ENCODE measurements at regions not wholly inside any gene's neighbourhood (a gene's known extent, or its start where the extent isn't known, plus 50 kb on each side); places are given as distances from the start of the nearest gene placed in this dataset.

DNA sequence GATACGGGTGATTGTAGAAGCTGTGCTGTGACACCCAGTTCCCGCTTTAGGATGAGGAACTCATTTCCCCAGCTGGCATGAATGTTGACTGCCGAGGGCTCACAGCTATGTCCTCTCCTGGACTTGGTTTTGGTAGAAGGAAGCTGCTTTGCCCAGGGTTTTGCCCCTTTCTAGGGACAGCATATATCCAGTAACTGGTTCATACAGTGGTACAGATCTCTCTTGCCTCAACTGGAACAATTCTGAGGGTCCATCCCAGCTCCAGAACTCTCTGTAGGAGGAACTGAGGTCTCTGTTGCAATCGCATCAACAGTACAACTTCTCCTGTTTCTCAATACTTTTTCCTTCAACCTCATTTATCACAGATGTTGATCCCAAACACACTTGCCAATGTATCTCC lies 54.5 kb upstream of the FNDC3B start:
- Histone ChIP-seq H3K27ac (ENCODE audit: low read depth in 1 of 2, low read length in 1 of 2) (no peak overlapping the region), H3K4me1 (ENCODE audit: control insufficient read depth in 2 of 2, insufficient read depth in 2 of 2, low read length in 2 of 2) (peaks cover 0 to 4% of the 10 kb centered on the region in 2 donors), H3K9me3 (ENCODE audit: control insufficient read depth in 2 of 2, insufficient read depth in 1 of 2, low read length in 1 of 2) (no peaks in the 10 kb centered on the region), H3K36me3 (ENCODE audit: control insufficient read depth in 2 of 2, insufficient read depth in 2 of 2, low read length in 1 of 2) (no peaks in the 10 kb centered on the region), H3K27me3 (ENCODE audit: control insufficient read depth in 2 of 2, insufficient read depth in 1 of 2, low read length in 1 of 2) (no peaks in the 10 kb centered on the region), H3K4me3 (ENCODE audit: low read length in 2 of 2) (no peak overlapping the region)
- DNase-seq (ENCODE audit: low read depth in 6 of 9, low spot score in 9 of 9): no peak
- WGBS: 87% methylated on average over 4 of the region's 4 CpGs

DNA sequence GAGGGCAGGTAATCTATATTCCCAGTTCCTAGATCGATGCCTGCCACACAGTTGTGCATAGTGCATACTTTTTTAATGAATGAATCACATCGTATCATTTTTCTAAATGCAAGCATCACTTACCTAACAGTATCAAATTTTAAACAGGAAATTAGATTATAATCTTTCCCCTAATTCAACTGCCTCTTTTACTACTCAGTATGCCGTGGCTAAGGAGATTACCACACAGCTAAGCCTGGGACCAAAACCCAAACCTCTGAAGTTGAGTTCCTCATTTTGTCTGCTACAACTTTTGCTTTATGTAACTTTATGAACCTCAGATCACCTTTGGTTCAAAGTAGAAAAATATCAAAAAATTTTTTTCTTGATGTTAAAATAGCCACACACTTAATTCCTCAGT lies 53.2 kb upstream of the FNDC3B start:
- no peak overlapping the region for H3K4me3 ChIP-seq (ENCODE audit: low read length in 2 of 2)
- peak in 1 of 9 donors; percentile 19 for DNase-seq (ENCODE audit: low read depth in 6 of 9, low spot score in 9 of 9)
- no peaks in the 10 kb centered on the region for H3K27me3 ChIP-seq (ENCODE audit: control insufficient read depth in 2 of 2, insufficient read depth in 1 of 2, low read length in 1 of 2)
- H3K27ac ChIP-seq (ENCODE audit: low read depth in 1 of 2, low read length in 1 of 2): no peak overlapping the region
- H3K36me3 ChIP-seq (ENCODE audit: control insufficient read depth in 2 of 2, insufficient read depth in 2 of 2, low read length in 1 of 2): no peaks in the 10 kb centered on the region
- H3K4me1 ChIP-seq (ENCODE audit: control insufficient read depth in 2 of 2, insufficient read depth in 2 of 2, low read length in 2 of 2): no peaks in the 10 kb centered on the region
- no peaks in the 10 kb centered on the region for H3K9me3 ChIP-seq (ENCODE audit: control insufficient read depth in 2 of 2, insufficient read depth in 1 of 2, low read length in 1 of 2)
- 19% methylated on average over 3 of the region's 3 CpGs for WGBS

GRCh38 chr3:171986757-171987518 lies 52.4 kb upstream of the FNDC3B start:
- H3K36me3 ChIP-seq (ENCODE audit: control insufficient read depth in 2 of 2, insufficient read depth in 2 of 2, low read length in 1 of 2): no peaks in the 10 kb centered on the region
- WGBS: 96% methylated on average over 3 of the region's 3 CpGs
- H3K27me3 ChIP-seq (ENCODE audit: control insufficient read depth in 2 of 2, insufficient read depth in 1 of 2, low read length in 1 of 2): no peaks in the 10 kb centered on the region
- no peak overlapping the region for H3K4me3 ChIP-seq (ENCODE audit: low read length in 2 of 2)
- no peak for DNase-seq (ENCODE audit: low read depth in 6 of 9, low spot score in 9 of 9)
- H3K27ac ChIP-seq (ENCODE audit: low read depth in 1 of 2, low read length in 1 of 2): no peak overlapping the region
- H3K4me1 ChIP-seq (ENCODE audit: control insufficient read depth in 2 of 2, insufficient read depth in 2 of 2, low read length in 2 of 2): no peaks in the 10 kb centered on the region
- H3K9me3 ChIP-seq (ENCODE audit: control insufficient read depth in 2 of 2, insufficient read depth in 1 of 2, low read length in 1 of 2): no peaks in the 10 kb centered on the region

Measured in thymus (tissue), 11 donors.